ENCODE measurements at regions not wholly inside any gene's neighbourhood (a gene's known extent, or its start where the extent isn't known, plus 50 kb on each side); places are given as distances from the start of the nearest gene placed in this dataset.

GRCh38 chr20:55656231-55656775, 349.0 kb downstream of the CBLN4 start:
- TF ChIP-seq CTCF (IDR thresholded peaks at IDR 0.05) (no peak), POLR2A (IDR thresholded peaks at IDR 0.05) (no peak)
